HG03558 (cell line): ENCODE measurements at regions not wholly inside any gene's neighbourhood (a gene's known extent, or its start where the extent isn't known, plus 50 kb on each side); places are given as distances from the start of the nearest gene placed in this dataset.
"Not testable (repeated sequence)": the region's sequence is repeated elsewhere in the genome, so short reads cannot be mapped to it uniquely, and the experiment has no call there.

Experiments used
- ATAC-seq: cut with Tn5 transposase; IDR thresholded peaks from one replicate; pipeline ENCODE4 v1.9.1; 2021; ENCODE audit warnings: moderate number of reproducible peaks; ENCODE audit not compliant: unreplicated experiment; ENCODE audit errors: extremely low read depth

DNA sequence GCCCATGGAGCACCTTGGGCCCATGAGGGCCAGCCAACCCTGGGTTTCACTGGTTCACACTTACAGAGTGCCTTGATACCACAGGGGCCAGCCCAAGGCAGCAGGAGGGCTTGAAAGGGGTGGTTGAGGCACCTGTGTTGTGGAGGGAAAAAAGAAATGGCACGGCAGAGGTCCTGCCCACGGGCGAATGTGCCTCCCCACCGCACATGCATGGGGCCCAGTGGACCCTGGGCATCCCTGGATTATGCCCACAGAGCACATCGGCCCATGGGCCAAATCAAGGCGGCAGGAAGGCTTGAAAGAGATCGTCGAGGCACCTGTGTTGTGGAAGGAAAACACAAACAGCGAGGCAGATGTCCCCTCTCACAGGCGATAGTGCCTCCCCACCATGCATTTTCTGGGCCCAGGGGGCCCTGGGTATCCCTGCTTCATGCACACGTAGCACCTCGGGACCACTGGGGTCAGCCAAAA, 378.1 kb downstream of the ALG10 start:
- ATAC-seq: no peak

DNA sequence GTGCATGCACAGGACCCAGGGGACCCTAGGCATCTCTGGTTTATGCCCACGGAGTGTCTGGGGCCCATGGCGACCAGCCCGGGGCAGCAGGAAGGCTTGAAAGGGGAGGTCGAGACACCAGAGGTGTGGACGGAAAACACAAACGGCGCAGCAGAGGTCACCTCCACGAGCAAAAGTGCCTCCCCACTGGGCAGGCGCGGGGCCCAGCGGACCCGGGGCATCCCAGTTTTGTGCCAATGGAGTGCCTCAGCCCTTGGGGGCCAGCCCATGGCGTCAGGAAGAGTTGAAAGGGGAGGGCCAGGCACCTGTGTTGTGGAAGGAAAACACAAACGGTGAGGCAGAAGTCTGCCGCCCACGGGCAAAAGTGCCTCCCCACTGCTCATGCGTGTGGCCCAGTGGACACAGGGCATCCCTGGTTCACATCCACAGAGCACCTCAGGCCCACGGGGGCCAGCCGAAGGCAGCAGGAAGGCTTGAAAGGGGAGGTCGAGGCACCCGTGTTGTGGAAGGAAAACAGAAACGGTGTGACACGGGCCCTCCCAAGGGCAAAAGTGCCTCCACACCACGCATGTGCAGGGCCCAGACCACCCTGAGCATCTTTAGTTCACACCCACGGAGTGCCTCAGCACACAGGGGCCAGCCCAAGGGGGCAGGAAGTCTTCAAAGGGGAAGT, 378.8 kb downstream of the ALG10 start:
- no peak for ATAC-seq

DNA sequence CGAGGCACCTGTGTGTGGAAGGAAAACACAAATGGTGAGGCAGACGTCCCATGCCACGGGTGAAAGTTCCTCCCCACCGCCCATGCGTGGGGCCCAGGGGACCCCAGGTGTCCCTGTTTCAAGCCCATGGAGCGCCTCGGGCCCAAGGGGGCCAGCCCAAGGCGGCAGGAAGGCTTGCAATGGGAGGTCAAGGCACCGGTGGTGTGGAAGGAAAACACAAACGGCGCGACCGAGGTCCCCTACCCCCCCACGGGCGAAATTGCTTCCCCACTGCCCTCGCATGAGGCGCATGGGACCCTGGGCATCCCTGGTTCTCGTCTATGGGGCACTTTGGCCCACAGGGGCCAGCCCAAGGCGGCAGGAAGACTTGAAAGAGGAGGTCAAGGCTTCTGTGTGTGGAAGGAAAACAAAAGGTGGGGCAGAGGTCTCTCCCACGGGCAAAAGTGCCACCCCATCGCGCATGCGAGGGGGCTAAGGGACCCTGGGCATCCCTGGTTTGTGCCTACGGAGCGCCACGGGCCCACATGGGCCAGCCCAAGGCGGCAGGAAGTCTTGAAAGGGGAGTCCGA, 379.4 kb downstream of the ALG10 start:
- no peak for ATAC-seq

DNA sequence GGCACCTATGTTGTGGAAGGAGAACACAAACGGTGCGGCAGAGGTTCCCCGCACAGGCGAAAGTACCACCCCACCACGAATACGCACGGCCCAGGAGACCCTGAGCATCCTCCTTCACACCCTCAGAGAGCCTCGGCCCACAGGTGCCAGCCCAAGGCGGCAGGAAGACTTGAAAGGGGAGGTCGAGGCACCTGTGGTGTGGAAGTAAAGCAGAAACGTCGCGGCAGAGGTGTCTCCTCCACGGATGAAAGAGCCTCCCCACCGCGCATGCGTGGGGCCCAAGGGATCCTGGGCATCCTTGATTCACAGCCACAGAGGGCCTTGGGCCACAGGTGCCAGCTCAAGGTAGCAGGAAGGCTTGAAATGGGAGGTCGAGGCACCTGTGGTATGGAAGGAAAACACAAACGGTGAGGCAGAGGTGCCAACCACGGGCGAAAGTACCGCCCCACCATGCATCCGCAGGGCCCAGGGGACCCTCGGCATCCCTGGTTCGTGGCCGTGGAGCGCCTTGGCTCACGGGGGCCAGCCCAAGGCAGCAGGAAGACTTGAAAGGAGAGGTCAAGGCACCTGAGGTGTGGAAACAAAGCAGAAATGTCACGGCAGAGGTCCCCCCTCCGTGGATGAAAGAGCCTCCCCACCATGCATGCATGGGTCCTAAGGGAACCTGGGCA, 380.1 kb downstream of the ALG10 start:
- no peak for ATAC-seq

DNA sequence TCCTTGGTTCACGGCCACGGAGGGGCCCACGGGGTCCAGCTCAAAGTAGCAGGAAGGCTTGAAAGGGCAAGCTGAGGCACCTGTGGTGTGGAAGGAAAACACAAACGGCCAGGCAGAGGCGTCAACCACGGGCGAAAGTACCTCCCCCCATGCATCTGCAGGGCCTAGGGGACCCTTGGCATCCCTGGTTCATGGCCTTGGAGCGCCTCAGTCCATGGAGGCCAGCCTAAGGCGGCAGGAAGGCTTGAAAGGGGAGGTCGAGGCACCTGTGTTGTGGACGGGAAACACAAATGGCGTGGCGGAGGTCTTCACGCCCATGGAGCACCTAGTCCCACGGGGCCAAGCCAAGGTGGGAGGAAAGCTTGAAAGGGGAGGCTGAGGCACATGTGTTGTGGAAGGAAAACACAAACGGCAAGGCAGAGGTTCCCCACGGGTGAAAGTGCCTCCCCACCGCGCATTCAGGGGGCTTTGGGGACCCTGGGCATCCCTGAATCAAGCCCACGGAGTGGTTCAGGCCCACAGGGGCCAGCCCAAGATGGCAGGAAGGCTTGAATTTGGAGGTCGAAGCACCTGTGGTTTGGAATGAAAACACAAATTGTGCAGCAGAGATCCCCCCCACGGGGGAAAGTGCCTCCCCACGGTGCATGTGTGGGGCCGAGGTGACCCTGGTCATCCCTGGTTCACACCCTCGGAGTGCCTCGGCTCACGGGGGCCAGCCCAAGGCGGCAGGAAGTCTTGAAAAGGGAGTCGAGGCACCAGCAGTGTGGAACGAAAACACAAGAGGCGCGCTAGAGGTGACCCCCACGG, 380.8 kb downstream of the ALG10 start:
- ATAC-seq: no peak

DNA sequence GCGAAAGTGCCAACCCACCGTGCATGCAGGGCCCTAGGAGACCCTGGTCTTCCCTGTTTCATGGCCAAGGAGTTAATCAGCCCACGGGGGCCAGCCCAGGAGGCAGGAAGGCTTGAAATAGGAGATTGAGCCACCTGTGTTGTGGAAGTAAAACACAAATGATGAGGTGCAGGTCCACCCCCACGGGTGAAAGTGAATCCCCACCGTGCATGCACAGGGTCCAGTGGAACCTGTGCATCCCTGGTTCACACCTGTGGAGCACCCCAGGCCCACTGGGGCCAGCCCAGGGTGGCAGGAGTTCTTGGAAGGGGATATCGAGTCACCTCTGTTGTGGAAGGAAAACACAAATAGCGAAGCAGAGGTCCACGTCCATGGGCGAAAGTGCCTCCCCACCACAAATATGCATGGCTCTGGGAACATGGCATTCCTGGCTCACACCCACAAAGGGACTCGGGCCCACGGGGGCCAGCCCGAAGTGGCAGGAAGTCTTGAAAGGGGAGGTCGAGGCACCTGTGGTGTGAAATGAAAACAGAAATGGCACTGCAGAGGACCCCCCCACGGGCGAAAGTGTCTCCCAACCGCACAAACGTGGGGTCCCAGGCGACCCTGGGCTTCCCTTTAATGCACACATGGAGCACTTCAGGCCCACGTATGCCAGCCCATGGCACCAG, 381.5 kb downstream of the ALG10 start:
- ATAC-seq: no peak

DNA sequence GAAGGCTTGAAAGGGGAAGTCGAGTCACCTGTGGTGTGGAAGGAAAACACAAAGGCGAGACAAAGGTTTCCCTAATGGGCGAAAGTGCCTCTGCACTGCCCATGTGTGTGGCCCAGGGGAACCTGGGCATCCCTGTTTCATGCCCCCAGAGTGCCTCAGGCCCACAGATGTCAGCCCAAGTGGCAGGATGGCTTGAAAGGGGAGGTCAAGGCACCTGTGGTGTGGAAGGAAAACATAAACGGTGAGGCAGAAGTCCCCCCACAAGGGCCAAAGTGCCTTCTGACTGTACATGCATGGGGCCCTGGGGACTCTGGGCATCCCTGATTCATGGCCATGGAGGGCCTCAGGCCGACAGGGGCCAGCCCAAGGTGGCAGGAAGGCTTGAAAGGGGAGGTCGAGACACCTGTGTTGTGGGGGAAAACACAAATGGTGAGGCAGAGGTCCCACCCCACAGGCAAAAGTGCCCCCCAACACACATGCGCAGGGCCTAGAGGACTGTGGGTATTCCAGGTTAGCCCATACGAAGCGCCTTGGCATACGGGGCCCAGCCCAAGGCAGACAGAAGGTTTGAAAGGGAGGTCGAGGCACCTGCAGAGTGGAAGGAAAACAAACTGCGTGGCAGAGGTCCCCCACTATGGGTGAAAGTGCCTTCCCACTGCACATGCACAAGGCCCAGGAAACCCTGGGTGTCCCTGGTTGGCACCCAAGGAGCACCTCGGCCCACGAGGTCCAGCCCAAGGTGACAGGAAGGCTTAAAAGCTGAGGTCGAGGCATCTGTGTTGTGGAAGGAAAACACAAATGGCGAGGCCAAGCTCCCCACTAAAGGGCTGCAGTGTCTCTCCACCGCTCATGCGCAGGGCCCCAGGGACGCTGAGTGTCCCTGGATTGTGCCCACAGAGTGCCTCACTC, 382.3 kb downstream of the ALG10 start:
- ATAC-seq: no peak

DNA sequence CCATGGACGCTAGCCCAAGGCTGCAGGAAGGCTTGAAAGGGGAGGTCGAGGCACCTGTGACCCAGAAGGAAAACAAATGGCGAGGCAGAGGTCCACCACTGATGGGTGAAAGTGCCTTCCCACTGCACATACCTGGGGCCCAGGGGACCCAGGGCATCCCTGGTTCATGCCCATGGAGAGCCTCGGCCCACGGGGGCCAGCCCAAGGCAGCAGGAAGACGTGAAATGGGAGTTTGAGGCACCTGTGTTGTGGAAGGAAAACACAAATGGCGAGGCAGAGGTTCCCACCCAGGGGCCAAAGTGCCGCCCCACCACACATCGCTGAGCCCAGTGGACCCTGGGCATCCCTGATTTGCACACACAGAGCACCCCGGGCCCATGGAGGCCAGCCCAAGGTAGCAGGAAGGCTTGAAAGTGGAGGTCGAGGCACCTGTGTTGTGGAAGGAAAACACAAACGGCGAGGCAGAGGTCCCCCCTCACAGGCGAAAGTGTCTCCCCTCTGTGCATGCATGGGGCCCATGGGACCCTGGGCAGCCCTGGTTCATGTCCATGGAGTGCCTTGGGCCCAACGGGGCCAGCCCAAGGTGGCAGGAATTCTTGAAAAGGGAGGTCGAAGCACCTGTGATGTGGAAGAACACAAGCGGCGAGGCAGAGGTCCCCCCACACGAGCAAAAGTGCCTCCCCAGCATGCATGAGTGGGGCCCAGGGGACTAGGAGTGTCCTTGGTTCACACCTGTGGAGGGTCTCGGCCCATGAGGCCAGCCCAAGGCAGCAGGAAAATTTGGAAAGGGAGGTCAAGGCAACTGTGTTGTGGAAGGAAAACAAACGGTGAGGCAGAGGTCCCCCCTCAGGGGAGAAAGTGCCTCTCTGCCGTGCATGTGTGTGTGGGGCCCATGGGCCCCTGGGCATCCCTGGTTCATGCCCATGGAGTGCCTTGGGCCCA, 383.3 kb downstream of the ALG10 start:
- no peak for ATAC-seq

DNA sequence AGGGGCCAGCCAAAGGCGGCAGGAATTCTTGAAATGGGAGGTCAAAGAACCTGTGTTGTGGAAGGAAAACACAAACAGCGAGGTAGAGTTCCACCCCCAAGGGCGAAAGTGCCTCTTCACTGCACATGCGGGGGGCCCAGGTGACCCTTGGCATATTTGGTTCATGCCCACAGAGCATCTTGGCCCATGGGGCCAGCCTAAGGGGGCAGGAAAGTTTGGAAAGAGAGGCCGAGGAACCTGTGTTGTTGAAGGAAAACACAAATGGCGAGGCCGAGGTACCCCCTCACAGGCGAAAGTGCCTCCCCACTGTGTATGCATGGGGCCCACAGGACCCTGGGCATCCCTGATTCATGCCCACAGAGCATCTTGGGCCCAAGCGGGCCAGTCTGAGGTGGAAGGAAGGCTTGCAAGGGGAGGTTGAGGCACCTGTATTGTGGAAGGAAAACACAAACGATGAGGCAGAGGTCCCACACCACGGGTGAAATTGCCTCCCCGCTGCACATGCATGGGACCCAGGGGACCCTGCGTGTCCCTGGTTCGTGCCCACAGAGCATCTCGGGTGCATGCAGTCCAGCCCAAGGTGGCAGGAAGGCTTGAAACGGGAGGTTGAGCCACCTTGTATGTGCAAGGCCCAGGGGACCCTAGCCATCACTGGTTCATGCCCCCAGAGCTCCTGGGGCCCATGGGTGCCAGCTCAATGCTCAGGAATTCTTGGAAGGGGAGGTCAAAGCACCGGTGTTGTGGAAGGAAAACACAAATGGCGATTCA, 384.1 kb downstream of the ALG10 start:
- ATAC-seq: no peak

DNA sequence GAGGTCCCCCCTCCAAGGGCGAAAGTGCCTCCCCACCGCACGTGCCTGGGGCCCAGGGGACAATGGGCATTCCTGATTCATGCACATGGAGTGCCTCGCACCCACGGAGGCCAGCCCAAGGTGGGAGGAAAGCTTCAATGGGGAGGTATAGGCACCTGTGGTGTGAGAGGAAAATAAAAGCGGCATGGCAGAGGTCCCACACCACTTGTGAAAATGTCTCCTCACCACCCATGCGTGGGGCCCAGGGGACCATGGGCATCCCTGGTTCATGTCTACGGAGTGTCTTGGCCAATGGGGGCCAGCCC, 384.7 kb downstream of the ALG10 start:
- no peak for ATAC-seq

DNA sequence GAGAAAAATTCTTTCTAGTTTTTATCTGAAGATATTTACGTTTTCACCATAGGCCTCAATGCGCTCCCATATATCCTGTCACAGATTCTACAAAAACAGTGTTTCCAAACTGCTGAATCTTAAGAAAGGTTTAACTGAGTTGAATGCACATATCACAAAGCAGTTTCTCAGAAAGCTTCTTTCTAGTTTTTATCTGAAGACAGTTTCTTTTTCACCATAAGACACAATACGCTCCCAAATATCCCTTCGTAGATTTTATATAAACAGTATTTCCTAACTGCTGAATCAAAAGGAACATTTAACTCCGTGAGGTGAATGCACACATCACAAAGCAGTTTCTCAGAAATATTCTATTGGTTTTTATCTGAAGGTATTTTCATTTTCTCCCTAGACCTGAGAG, 385.5 kb downstream of the ALG10 start:
- ATAC-seq: no peak

DNA sequence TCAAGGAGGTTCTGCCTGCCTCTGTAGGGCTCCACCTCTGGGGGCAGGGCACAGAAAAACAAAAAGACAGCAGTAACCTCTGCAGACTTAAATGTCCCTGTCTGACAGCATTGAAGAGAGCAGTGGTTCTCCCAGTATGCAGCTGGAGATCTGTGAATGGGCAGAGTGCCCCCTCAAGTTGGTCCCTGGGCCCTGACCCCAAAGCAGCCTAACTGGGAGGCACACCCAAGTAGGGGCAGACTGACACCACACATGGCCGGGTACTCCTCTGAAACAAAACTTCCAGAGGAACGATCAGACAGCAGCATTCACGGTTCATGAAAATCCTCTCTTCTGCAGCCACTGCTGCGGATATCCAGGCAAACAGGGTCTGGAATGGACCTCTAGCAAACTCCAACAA, 409.2 kb downstream of the ALG10 start:
- ATAC-seq: not testable (repeated sequence)
